ENCODE measurements at regions not wholly inside any gene's neighbourhood (a gene's known extent, or its start where the extent isn't known, plus 50 kb on each side); places are given as distances from the start of the nearest gene placed in this dataset.
"Not testable (repeated sequence)": the region's sequence is repeated elsewhere in the genome, so short reads cannot be mapped to it uniquely, and the experiment has no call there.

GRCh38 chr9:88918537-88918936 lies 72.7 kb upstream of the S1PR3 start:
- not testable (repeated sequence) for DNase-seq (ENCODE audit: low spot score); FAIRE-seq

GRCh38 chr9:88920645-88921044 lies 70.6 kb upstream of the S1PR3 start:
- no peak for FAIRE-seq

GRCh38 chr9:88922091-88922490 lies 69.2 kb upstream of the S1PR3 start:
- FAIRE-seq, result no peak

More at GRCh38 chr9:88920645-88921044, 70.6 kb upstream of the S1PR3 start:
- no peak for DNase-seq (ENCODE audit: low spot score)

GRCh38 chr9:88923092-88923491 lies 68.2 kb upstream of the S1PR3 start:
- DNase-seq (ENCODE audit: low spot score), result no peak
- no peak for FAIRE-seq

More at GRCh38 chr9:88922091-88922490, 69.2 kb upstream of the S1PR3 start:
- no peak for DNase-seq (ENCODE audit: low spot score)

GRCh38 chr9:88923653-88924288 lies 67.5 kb upstream of the S1PR3 start:
- no peak for DNase-seq (ENCODE audit: low spot score)
- no peak for FAIRE-seq

GRCh38 chr9:88925481-88925880 lies 65.8 kb upstream of the S1PR3 start:
- FAIRE-seq (no peak), DNase-seq (ENCODE audit: low spot score) (no peak)

GRCh38 chr9:88926781-88927505 lies 64.3 kb upstream of the S1PR3 start:
- no peak for DNase-seq (ENCODE audit: low spot score)
- FAIRE-seq, result no peak

GRCh38 chr9:88927510-88927909 lies 63.8 kb upstream of the S1PR3 start:
- FAIRE-seq (no peak), DNase-seq (ENCODE audit: low spot score) (no peak)

GRCh38 chr9:88930716-88931115 lies 60.6 kb upstream of the S1PR3 start:
- FAIRE-seq (no peak), DNase-seq (ENCODE audit: low spot score) (no peak)

- no peak for DNase-seq (ENCODE audit: low spot score)
- FAIRE-seq, result no peak
Observed at GRCh38 chr9:88932766-88933165, 58.5 kb upstream of the S1PR3 start.

- no peak for DNase-seq (ENCODE audit: low spot score)
- no peak for FAIRE-seq
Observed at GRCh38 chr9:88933607-88934379, 57.5 kb upstream of the S1PR3 start.

- DNase-seq (ENCODE audit: low spot score) (no peak), FAIRE-seq (no peak)
Observed at GRCh38 chr9:88934876-88935535, 56.3 kb upstream of the S1PR3 start.

- DNase-seq (ENCODE audit: low spot score) (no peak), FAIRE-seq (no peak)
Observed at GRCh38 chr9:88936132-88936531, 55.1 kb upstream of the S1PR3 start.

GRCh38 chr9:88936668-88937067 lies 54.6 kb upstream of the S1PR3 start:
- DNase-seq (ENCODE audit: low spot score), result no peak
- FAIRE-seq, result no peak

- DNase-seq (ENCODE audit: low spot score) (no peak), FAIRE-seq (no peak)
Observed at GRCh38 chr9:88937248-88937647, 54.0 kb upstream of the S1PR3 start.

- no peak for DNase-seq (ENCODE audit: low spot score)
- no peak for FAIRE-seq
Observed at GRCh38 chr9:88938189-88938588, 53.1 kb upstream of the S1PR3 start.

All from RCC 7860 (cell line).